GM21360 (cell line): ENCODE measurements at regions not wholly inside any gene's neighbourhood (a gene's known extent, or its start where the extent isn't known, plus 50 kb on each side); places are given as distances from the start of the nearest gene placed in this dataset.
"Not testable (repeated sequence)": the region's sequence is repeated elsewhere in the genome, so short reads cannot be mapped to it uniquely, and the experiment has no call there.

Experiments used
- ATAC-seq: cut with Tn5 transposase; IDR thresholded peaks from one replicate; pipeline ENCODE4 v1.9.1; 2021; ENCODE audit warnings: mild to moderate bottlenecking, moderate library complexity; ENCODE audit not compliant: unreplicated experiment

DNA sequence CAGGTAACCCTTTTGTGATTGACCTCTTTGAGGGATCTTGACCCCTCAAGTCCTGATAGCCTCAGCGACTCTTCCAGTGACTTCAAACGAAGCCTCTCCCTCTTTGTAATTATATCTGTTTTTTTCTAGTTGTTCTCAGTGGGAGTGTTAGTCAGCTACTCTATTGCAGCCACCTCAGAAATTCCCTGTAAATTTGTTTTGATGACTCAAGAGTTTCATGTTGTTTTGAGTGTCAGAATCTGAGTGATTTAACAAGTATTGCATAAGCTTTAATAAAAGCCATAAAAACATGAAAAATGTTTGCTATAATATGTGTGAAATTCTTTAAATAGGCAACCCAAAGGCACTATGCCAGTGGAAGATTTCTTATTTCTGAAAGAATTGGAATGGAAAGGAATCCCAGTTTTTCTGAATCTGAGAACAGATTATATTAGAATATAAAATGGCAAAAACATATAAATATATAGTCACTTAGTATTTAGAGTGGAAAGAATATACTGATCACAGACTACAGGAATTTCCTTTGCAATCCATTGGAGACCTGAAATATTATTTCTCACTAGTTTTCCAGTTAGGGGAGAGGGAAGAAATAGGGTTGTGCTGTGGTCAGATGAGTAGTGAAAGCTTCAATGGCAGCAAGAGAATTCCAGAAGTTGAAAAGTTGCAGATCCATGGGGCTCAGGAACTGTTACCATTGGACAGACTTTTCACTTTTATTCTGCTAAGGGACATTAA, 94.4 kb upstream of the SEMA3C start:
- no peak for ATAC-seq

DNA sequence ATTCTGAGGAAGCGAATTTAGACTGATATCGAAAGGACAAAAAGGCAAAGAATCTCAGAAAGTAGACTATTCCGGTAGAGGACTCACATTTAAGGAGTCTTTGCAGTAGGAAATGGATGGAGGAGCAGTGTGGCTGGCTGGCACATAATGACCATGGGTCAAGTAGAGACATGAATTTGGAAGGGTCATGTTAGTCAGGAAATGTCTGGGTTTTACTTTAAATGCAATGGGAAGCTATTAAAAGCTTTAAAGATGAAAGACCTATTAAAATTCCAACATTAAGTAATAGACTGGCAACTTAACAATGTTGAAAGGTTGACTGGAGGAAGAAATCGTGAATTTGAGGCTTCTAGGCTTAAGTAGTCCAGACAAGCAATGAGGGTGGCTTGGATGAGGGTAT, 90.0 kb upstream of the SEMA3C start:
- ATAC-seq, result no peak

DNA sequence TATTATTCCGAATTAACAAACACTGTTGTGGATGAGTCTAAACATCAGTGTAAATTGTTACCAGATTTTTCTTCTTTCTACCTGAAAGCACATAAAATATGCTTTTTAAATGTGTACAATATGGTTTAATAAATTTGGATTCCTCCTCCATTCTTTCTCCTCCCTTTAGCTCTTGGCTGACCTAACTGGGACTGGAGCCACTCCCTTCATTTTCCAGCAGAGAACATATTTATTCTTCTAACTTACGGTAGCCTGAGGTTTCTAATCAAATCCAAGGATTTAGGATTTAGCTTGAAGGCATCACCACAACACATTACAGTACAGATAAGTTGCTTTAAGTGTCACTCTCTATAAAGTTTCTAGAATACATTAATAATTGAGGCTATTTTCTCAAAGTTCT, 88.2 kb upstream of the SEMA3C start:
- ATAC-seq, result no peak

DNA sequence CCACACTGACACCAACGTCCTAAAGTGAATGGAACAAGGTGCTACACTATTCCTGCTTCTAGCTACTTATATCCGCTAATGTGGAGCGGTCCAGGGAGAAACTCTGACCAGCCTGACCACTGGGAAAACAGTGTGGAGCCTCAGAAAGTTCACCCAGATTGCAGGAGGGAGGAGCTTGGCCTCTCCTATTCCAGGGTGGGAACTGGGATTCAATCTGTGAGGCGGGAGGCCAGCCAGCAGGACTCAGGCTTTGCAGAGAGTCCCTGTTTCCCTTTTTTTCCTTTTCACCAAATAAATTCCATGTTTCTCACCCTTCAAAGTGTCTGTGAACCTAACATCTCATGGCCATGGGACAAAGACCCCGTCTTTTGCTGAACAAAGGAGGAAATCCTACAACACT, 86.4 kb upstream of the SEMA3C start:
- ATAC-seq, result no peak

DNA sequence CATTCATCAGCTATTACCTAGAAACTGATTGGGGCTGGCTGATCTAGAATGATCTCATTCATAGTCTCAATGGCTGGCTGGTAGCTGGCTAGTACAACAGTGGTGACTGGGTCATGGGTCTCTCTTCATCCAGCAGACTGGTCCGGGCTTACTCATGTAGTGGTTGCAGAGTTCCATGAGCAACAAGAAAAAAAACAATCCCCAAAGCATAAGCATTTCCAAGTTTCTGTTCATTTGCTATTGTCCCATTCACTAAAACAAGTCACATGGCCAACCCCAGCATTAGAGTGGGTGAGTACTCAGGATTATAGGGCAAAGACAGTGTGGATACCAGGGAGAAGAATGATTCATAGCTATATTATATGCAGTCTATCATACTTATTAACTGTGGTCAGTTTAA, 85.2 kb upstream of the SEMA3C start:
- ATAC-seq, result no peak

DNA sequence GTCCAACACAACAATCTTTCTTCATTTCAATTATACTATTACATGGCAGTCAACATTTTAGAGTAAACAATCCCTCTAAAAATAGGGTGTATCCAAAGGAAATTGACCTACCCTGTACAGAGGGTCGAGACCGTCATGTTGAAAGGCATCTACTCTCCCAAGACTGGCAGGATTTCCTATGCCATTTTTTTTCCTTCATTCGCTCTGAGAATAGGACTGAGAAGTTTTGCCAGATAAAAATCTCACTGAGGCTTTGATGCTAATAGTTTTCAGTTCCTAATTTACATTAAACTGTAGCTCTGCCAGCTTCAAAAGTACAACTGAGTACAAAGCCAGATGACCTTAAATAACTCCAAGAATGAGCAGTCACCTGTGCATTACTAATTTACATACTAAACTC, 84.5 kb upstream of the SEMA3C start:
- no peak for ATAC-seq

DNA sequence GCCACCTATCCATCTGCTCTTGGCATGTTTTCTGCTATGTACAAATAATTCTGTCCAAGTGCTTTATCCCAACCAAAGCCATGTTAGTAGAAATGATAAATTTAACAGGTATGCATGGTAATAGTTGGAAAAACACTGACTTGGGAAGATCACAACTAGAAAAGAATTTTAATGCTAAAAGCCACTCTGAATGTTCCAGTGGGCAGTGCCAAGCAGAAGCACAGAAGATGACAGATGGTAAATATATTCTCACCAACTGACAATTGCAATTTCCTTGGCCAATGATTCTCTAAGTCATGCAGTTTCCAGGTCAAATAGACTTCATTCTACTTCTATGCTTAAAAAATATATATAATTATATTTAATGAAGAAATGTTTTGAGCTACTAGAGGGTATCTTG, 83.6 kb upstream of the SEMA3C start:
- no peak for ATAC-seq

DNA sequence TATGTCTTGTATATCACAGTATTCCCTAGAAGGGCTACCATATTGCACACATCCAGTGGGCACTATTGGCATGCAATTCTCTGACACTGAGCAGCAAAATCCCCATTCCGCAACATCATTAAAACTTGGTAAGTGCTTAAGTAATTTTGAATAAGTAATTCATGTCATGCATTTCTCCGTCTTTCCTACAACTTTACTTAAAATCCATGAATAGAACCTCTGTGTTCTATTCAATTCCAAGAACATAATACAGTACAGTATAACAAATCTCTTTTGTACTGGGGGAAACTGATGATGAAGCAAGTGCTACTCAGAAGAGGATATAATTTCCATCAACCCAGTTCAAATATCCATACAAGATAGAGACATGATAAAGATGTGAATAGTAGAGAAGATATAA, 80.9 kb upstream of the SEMA3C start:
- ATAC-seq, result no peak

DNA sequence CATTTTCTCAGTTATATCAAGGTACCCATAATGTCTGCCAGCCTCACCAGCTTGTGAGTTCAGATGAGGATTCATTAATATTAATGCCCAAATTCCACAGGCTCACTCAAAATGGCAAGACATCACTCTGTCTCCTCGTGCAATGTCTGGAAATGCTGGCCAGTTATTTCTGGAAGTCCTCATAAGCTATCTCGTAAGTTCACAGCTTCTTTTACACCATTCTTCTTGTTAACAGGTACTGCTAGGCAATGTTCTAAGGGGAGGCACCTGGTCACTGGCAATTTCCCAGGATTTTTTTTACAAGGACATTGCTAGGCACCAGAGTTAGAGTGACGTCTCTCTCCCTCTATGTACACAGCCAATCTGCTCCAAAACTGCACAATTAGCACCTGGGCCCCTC, 80.2 kb upstream of the SEMA3C start:
- no peak for ATAC-seq

DNA sequence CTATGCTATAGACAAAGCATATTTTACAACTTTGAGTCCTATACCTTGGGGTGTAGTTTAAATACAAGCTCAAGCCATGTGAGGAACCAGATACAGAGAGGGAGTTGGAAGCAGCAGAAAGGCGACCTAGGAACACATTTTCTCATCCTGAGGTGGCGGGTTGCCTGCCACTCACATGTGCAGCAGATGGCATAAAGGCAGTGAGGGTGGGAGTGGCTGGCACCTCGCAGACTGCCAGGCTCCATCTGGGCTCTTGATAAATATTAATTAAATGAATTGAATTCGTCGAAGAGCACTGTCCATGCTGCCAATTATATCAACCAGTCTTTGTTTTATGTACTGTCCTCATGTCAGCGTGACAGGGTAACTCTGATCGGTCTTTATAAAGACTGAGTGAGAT, 79.0 kb upstream of the SEMA3C start:
- no peak for ATAC-seq

DNA sequence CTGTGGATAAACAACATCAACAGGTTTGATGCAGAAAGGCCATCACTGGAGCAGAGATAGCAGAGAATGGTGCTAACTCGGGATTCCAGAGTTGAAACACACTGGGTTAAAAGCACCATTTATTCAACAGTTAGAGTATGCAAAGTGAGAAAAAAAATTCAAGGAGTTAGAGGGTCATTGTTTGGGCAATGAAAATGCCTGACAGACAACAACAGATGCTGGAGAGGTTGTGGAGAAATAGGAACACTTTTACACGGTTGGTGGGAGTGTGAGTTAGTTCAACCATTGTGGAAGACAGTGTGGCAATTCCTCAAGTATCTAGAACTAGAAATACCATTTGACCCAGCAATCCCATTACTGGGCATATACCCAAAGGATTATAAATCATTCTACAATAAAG, 77.4 kb upstream of the SEMA3C start:
- not testable (repeated sequence) for ATAC-seq

DNA sequence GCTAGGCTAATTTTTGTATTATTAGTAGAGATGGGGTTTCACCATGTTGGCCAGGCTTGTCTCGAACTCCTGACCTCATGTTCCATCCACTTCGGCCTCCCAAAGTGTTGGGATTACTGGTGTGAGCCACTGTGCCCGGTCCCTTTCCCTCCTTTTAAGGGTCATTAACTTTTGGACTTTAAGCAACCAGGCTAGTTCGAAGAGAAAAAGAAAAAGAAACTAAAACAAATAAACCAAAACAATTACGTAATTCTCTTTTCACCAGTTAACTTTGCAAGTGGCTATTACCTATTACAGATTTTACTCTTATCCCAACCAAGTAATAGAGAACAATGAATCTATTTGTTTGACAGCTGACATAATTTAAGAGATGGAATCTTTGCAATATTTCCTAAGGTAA, 72.8 kb upstream of the SEMA3C start:
- no peak for ATAC-seq

DNA sequence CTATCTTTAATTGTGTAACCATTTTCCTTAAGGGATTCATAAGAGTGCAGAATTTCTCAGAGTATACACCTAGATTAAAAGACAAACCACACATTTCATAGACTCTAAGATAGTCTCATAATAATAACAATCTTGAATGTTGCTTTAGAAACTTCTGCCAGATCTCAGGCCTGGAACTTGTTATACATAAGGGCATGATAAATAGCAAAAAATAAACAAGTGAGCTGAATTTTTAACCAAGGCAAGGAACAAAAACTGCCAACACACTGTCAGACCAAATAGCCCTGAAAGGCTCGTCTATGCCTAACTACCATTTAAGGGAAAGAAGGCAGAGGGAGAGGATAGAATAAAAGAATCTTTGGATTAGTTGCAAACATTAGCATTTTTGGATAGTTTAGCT, 65.8 kb upstream of the SEMA3C start:
- ATAC-seq, result no peak

DNA sequence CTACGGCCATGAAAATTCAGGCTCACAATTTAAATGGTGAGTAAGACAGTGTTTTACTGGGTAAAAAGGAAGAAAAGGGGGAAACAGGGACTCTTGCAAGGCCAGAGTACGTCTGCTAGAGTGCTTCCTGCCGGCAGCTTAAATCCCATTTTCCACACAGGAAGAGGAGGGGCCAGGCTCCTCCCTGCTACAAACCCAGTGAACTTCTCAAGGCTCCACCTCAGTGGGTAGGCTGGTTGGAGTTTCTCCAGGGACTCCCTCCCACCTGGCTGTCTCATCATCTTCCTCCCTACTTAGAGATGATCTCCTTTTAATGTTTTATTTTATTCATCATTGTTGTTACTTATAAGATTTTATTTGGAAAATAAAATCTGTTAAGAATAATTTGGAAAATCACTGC, 62.6 kb upstream of the SEMA3C start:
- no peak for ATAC-seq

DNA sequence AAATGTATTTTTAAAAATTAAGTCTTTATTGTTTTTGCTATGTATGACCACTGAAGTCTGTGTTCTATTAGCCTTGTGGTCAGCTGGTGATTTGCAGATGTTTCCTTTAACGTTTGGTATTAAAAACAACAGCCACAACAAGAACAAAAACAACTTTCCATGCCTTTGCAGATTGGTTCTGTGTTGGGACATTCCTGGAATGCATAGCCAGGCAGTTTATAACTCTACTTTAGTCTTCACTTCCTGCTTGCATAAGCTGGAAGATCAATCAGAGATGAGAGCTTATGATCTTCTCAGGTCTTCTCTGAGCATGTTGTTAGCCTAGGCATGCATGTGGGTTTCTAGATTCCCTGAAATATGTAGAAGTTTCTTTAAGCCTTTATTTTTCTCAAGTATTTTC, 58.9 kb upstream of the SEMA3C start:
- ATAC-seq, result no peak

DNA sequence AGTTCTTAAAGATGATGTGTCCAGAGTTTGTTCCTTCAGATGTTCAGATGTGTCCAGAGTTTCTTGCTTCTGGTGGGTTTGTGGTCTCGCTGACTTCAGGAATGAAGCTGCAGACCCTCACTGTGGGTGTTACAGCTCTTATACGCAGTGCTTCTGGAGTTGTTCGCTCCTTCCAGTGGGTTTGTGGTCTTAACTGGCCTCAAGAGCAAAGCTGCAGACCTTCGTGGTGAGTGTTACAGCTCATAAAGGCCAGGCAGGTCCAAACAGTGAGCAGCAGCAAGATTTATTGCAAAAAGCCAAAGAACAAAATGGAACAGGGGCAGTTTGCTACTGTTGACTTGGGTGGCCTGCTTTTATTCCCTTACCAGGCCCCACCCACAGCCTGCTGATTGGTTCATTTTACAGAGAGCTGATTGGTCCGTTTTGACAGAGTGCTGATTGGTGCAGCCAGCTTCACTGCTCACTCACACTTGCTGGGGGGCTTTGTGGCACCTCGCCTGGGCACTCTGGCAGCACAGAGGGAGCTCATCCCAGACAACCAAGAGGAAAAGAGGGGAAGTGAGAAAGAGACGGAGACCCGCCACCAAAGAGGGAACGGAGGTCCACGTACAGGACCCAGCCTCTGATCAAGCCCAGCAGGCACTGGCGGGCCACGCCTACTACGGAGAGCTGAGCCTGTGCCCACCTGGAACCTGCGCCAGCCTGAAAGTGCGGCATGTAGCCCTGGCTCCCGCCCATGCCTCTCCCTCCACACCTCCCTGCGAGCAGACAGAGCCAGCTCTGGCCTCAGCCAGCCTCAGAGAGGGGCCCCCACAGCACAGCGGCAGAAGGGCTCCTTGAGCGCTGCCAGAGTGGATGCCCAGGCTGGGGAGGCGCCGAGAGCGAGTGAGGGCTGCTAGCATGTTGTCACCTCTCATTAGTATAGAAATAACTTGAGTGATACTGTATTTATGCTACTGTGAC, 55.8 kb upstream of the SEMA3C start:
- ATAC-seq, result no peak

DNA sequence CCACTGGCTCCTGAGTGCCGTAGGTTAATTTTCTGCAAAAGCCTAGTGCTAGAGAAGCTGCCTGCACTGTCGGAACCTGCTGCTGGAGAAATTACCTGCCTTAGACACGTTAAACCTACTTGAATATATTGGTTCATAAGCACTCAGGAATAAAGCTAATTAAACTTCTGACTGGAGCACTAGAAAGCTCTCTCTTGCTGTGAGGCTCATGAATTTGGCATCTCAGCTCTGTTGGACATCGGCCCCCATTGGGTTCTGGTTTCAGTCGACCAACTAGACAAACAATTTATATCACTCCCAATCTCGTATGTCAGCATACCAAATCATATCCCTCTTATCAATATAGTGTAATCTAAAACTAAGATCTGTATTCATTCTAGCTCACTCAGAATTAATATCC, 52.4 kb upstream of the SEMA3C start:
- ATAC-seq, result no peak
